Upper lobe of right lung (tissue), 1 donor: ENCODE measurements at regions not wholly inside any gene's neighbourhood (a gene's known extent, or its start where the extent isn't known, plus 50 kb on each side); places are given as distances from the start of the nearest gene placed in this dataset.
A peak's percentile ranks its signal among the peaks of the same experiment; 100 is the strongest.

Source experiments
- ATAC-seq: fragments of 200-7000 bp; cut with Tn5 transposase; one replicate; pipeline ENCODE4 v1.9.1; 2020; ENCODE audit warnings: mild to moderate bottlenecking, moderate library complexity
- DNase-seq: peaks from one replicate; pipeline ENCODE4 v3.0.0-alpha.2; 2020
- H3K27ac ChIP-seq: fragments of 200-600 bp; one replicate; pipeline ENCODE4 v1.8.0; 2022
- H3K27me3 ChIP-seq: fragments of 200-600 bp; one replicate; pipeline ENCODE4 v1.8.0; 2022; ENCODE audit warnings: mild to moderate bottlenecking
- H3K36me3 ChIP-seq: fragments of 200-600 bp; one replicate; pipeline ENCODE4 v1.8.0; 2022
- H3K4me1 ChIP-seq: fragments of 200-600 bp; one replicate; pipeline ENCODE4 v1.8.0; 2022
- H3K4me3 ChIP-seq: fragments of 200-600 bp; one replicate; pipeline ENCODE4 v1.8.0; 2022; ENCODE audit warnings: mild to moderate bottlenecking
- H3K9me3 ChIP-seq: fragments of 200-600 bp; one replicate; pipeline ENCODE4 v1.8.0; 2022
- intact Hi-C: fragments of 100-400 bp; cut with DNase I; formaldehyde crosslinking; loops from one replicate; pipeline ENCODE4 v1.11.0; 2022
- TF ChIP-seq, protein P1 (sequence below): fragments of 200-600 bp; IDR thresholded peaks from one replicate; pipeline ENCODE4 v1.8.0; 2022; ENCODE audit warnings: antibody characterized with exemption
- donor health status: DM: no; HTN: yes; CAD: no; lungs with severe emphysema.

GRCh38 chr12:34400411-34400881, 378.1 kb downstream of the ALG10 start:
- no peak for DNase-seq
- Histone ChIP-seq H3K27ac (no peak overlapping the region), H3K4me1 (no peaks in the 10 kb centered on the region), H3K27me3 (no peaks in the 10 kb centered on the region), H3K9me3 (peaks cover 8% of the 10 kb centered on the region), H3K36me3 (no peaks in the 10 kb centered on the region), H3K4me3 (no peak overlapping the region)
- TF ChIP-seq, protein P1, sequence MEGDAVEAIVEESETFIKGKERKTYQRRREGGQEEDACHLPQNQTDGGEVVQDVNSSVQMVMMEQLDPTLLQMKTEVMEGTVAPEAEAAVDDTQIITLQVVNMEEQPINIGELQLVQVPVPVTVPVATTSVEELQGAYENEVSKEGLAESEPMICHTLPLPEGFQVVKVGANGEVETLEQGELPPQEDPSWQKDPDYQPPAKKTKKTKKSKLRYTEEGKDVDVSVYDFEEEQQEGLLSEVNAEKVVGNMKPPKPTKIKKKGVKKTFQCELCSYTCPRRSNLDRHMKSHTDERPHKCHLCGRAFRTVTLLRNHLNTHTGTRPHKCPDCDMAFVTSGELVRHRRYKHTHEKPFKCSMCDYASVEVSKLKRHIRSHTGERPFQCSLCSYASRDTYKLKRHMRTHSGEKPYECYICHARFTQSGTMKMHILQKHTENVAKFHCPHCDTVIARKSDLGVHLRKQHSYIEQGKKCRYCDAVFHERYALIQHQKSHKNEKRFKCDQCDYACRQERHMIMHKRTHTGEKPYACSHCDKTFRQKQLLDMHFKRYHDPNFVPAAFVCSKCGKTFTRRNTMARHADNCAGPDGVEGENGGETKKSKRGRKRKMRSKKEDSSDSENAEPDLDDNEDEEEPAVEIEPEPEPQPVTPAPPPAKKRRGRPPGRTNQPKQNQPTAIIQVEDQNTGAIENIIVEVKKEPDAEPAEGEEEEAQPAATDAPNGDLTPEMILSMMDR = no peak
- ATAC-seq = no peak
- intact Hi-C loops = no loop called here

DNA sequence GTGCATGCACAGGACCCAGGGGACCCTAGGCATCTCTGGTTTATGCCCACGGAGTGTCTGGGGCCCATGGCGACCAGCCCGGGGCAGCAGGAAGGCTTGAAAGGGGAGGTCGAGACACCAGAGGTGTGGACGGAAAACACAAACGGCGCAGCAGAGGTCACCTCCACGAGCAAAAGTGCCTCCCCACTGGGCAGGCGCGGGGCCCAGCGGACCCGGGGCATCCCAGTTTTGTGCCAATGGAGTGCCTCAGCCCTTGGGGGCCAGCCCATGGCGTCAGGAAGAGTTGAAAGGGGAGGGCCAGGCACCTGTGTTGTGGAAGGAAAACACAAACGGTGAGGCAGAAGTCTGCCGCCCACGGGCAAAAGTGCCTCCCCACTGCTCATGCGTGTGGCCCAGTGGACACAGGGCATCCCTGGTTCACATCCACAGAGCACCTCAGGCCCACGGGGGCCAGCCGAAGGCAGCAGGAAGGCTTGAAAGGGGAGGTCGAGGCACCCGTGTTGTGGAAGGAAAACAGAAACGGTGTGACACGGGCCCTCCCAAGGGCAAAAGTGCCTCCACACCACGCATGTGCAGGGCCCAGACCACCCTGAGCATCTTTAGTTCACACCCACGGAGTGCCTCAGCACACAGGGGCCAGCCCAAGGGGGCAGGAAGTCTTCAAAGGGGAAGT, 378.8 kb downstream of the ALG10 start:
- DNase-seq (peak; percentile 57), ATAC-seq (no peak)
- intact Hi-C loops = no loop called here
- Histone ChIP-seq H3K27ac (no peak overlapping the region), H3K36me3 (no peaks in the 10 kb centered on the region), H3K4me1 (no peaks in the 10 kb centered on the region), H3K4me3 (no peak overlapping the region), H3K27me3 (no peaks in the 10 kb centered on the region), H3K9me3 (peaks cover 8% of the 10 kb centered on the region)
- TF ChIP-seq, protein P1 = no peak

DNA sequence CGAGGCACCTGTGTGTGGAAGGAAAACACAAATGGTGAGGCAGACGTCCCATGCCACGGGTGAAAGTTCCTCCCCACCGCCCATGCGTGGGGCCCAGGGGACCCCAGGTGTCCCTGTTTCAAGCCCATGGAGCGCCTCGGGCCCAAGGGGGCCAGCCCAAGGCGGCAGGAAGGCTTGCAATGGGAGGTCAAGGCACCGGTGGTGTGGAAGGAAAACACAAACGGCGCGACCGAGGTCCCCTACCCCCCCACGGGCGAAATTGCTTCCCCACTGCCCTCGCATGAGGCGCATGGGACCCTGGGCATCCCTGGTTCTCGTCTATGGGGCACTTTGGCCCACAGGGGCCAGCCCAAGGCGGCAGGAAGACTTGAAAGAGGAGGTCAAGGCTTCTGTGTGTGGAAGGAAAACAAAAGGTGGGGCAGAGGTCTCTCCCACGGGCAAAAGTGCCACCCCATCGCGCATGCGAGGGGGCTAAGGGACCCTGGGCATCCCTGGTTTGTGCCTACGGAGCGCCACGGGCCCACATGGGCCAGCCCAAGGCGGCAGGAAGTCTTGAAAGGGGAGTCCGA, 379.4 kb downstream of the ALG10 start:
- DNase-seq = peak; percentile 58
- TF ChIP-seq, protein P1 = no peak
- intact Hi-C loops = no loop called here
- no peaks in the 10 kb centered on the region for H3K27me3 ChIP-seq
- H3K4me3 ChIP-seq = no peak overlapping the region
- H3K27ac ChIP-seq = no peak overlapping the region
- no peak for ATAC-seq
- H3K9me3 ChIP-seq = peaks cover 13% of the 10 kb centered on the region
- H3K4me1 ChIP-seq = no peaks in the 10 kb centered on the region
- H3K36me3 ChIP-seq = no peaks in the 10 kb centered on the region

GRCh38 chr12:34402228-34402898, 380.1 kb downstream of the ALG10 start:
- no peak overlapping the region for H3K27ac ChIP-seq
- TF ChIP-seq, protein P1 = no peak
- H3K36me3 ChIP-seq = no peaks in the 10 kb centered on the region
- no peak overlapping the region for H3K4me3 ChIP-seq
- DNase-seq = peak; percentile 52
- H3K9me3 ChIP-seq = peaks cover 14% of the 10 kb centered on the region
- intact Hi-C loops = no loop called here
- H3K27me3 ChIP-seq = no peaks in the 10 kb centered on the region
- H3K4me1 ChIP-seq = no peaks in the 10 kb centered on the region
- no peak for ATAC-seq

DNA sequence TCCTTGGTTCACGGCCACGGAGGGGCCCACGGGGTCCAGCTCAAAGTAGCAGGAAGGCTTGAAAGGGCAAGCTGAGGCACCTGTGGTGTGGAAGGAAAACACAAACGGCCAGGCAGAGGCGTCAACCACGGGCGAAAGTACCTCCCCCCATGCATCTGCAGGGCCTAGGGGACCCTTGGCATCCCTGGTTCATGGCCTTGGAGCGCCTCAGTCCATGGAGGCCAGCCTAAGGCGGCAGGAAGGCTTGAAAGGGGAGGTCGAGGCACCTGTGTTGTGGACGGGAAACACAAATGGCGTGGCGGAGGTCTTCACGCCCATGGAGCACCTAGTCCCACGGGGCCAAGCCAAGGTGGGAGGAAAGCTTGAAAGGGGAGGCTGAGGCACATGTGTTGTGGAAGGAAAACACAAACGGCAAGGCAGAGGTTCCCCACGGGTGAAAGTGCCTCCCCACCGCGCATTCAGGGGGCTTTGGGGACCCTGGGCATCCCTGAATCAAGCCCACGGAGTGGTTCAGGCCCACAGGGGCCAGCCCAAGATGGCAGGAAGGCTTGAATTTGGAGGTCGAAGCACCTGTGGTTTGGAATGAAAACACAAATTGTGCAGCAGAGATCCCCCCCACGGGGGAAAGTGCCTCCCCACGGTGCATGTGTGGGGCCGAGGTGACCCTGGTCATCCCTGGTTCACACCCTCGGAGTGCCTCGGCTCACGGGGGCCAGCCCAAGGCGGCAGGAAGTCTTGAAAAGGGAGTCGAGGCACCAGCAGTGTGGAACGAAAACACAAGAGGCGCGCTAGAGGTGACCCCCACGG, 380.8 kb downstream of the ALG10 start:
- Histone ChIP-seq H3K27me3 (no peaks in the 10 kb centered on the region), H3K27ac (no peak overlapping the region), H3K9me3 (peaks cover 17% of the 10 kb centered on the region), H3K4me3 (no peak overlapping the region), H3K36me3 (no peaks in the 10 kb centered on the region), H3K4me1 (no peaks in the 10 kb centered on the region)
- intact Hi-C loops = no loop called here
- ATAC-seq (no peak), DNase-seq (peak; percentile 49)
- TF ChIP-seq, protein P1 = no peak
